SK-N-SH treated with all-trans-retinoic acid at 6 μM for 48 hours (cell line): ENCODE measurements at regions not wholly inside any gene's neighbourhood (a gene's known extent, or its start where the extent isn't known, plus 50 kb on each side); places are given as distances from the start of the nearest gene placed in this dataset.

ENCODE experiments used
- ATAC-seq: fragments of 200-7000 bp; cut with Tn5 transposase; 3 replicates; pipeline ENCODE4 v1.9.1; 2020; ENCODE audit warnings: mild to moderate bottlenecking, moderate library complexity
- ARNTL ChIP-seq: fragments of 450-650 bp; formaldehyde crosslinking; IDR thresholded peaks from 2 replicates; pipeline ENCODE4 v1.5.0; 2020; ENCODE audit warnings: low read depth, mild to moderate bottlenecking, moderate library complexity, borderline replicate concordance
- BACH2 ChIP-seq: fragments of 250-450 bp; sonication (Bioruptor Pico); IDR thresholded peaks from 2 replicates; pipeline ENCODE4 v1.9.0; 2021; ENCODE audit warnings: mild to moderate bottlenecking, borderline replicate concordance
- CREB5 ChIP-seq: fragments of 250-450 bp; sonication (Bioruptor Pico); IDR thresholded peaks from 2 replicates; pipeline ENCODE4 v1.5.1; 2020; ENCODE audit warnings: low read depth, mild to moderate bottlenecking, moderate library complexity
- CSDC2 ChIP-seq: fragments of 250-450 bp; sonication (Bioruptor Pico); IDR thresholded peaks from 2 replicates; pipeline ENCODE4 v1.5.0; 2020; ENCODE audit warnings: mild to moderate bottlenecking, moderate library complexity
- CSRNP3 ChIP-seq: fragments of 250-450 bp; sonication (Bioruptor Pico); IDR thresholded peaks from 2 replicates; pipeline ENCODE4 v1.5.1; 2021; ENCODE audit warnings: mild to moderate bottlenecking, moderate library complexity
- ESRRG ChIP-seq: fragments of 250-450 bp; sonication (Bioruptor Pico); IDR thresholded peaks from 2 replicates; pipeline ENCODE4 v1.6.1; 2021; ENCODE audit warnings: mild to moderate bottlenecking
- GLIS3 ChIP-seq: fragments of 250-450 bp; sonication (Bioruptor Pico); IDR thresholded peaks from 2 replicates; pipeline ENCODE4 v1.5.0; 2020; ENCODE audit warnings: mild to moderate bottlenecking, moderate library complexity
- ISL1 ChIP-seq: fragments of 250-450 bp; sonication (Bioruptor Pico); IDR thresholded peaks from 2 replicates; pipeline ENCODE4 v2.1.2; 2022; ENCODE audit warnings: mild to moderate bottlenecking, moderate library complexity
- OSR1 ChIP-seq: fragments of 250-450 bp; sonication (Bioruptor Pico); IDR thresholded peaks from 2 replicates; pipeline ENCODE4 v1.8.0; 2022; ENCODE audit warnings: moderate library complexity, mild to moderate bottlenecking, inconsistent platforms
- POU6F1 ChIP-seq: fragments of 250-450 bp; sonication (Bioruptor Pico); IDR thresholded peaks from 2 replicates; pipeline ENCODE4 v1.8.0; 2021; ENCODE audit warnings: low read depth, mild to moderate bottlenecking, moderate library complexity, borderline replicate concordance
- PPARA ChIP-seq: fragments of 250-450 bp; sonication (Bioruptor Pico); IDR thresholded peaks from 2 replicates; pipeline ENCODE4 v1.5.0; 2020; ENCODE audit warnings: mild to moderate bottlenecking, borderline replicate concordance
- RARB ChIP-seq: fragments of 250-450 bp; sonication (Bioruptor Pico); IDR thresholded peaks from 2 replicates; pipeline ENCODE4 v1.8.0; 2021; ENCODE audit warnings: mild to moderate bottlenecking, moderate library complexity
- SNAI2 ChIP-seq: fragments of 250-450 bp; sonication (Bioruptor Pico); IDR thresholded peaks from 2 replicates; pipeline ENCODE4 v1.5.0; 2020; ENCODE audit warnings: mild to moderate bottlenecking, moderate library complexity
- TCF4 ChIP-seq: fragments of 250-450 bp; sonication (Bioruptor Pico); IDR thresholded peaks from 2 replicates; pipeline ENCODE4 v1.8.0; 2021; ENCODE audit warnings: mild to moderate bottlenecking, moderate library complexity, borderline replicate concordance
- TSHZ2 ChIP-seq: fragments of 250-450 bp; sonication (Bioruptor Pico); IDR thresholded peaks from 2 replicates; pipeline ENCODE4 v1.5.0; 2020; ENCODE audit warnings: mild to moderate bottlenecking, moderate library complexity
- ZC3H10 ChIP-seq: fragments of 250-450 bp; sonication (Bioruptor Pico); IDR thresholded peaks from 2 replicates; pipeline ENCODE4 v1.5.1; 2021; ENCODE audit warnings: mild to moderate bottlenecking, moderate library complexity
- ZFP3 ChIP-seq: fragments of 250-450 bp; sonication (Bioruptor Pico); IDR thresholded peaks from 2 replicates; pipeline ENCODE4 v1.5.0; 2020; ENCODE audit warnings: mild to moderate bottlenecking, moderate library complexity
- ZFP30 ChIP-seq: fragments of 450-650 bp; formaldehyde crosslinking; IDR thresholded peaks from 2 replicates; pipeline ENCODE4 v1.5.0; 2022; ENCODE audit warnings: mild to moderate bottlenecking, moderate library complexity
- ZNF565 ChIP-seq: fragments of 450-650 bp; formaldehyde crosslinking; conservative IDR thresholded peaks from 2 replicates; pipeline ENCODE4 v1.5.0; 2020; ENCODE audit warnings: low read depth, mild to moderate bottlenecking, moderate library complexity
- ZNF8 ChIP-seq: fragments of 450-650 bp; formaldehyde crosslinking; IDR thresholded peaks from 2 replicates; pipeline ENCODE4 v1.5.0; 2020; ENCODE audit warnings: mild to moderate bottlenecking, moderate library complexity
- TF ChIP-seq, protein P1 (sequence below): fragments of 250-450 bp; sonication (Bioruptor Pico); IDR thresholded peaks from 2 replicates; pipeline ENCODE4 v1.8.0; 2020; ENCODE audit warnings: mild to moderate bottlenecking, moderate library complexity, borderline replicate concordance

GRCh38 chr13:111850458-111850857 lies 216.5 kb upstream of the SOX1 start:
- TF ChIP-seq ESRRG (CRISPR knock-in tag) (no peak), OSR1 (CRISPR knock-in tag) (no peak), ZC3H10 (CRISPR knock-in tag) (no peak), ZFP30 (no peak), ISL1 (CRISPR knock-in tag) (no peak), ZNF565 (CRISPR knock-in tag) (no peak), SNAI2 (CRISPR knock-in tag) (no peak), TCF4 (CRISPR knock-in tag) (no peak), ZFP3 (CRISPR knock-in tag) (no peak), POU6F1 (CRISPR knock-in tag) (no peak), BACH2 (CRISPR knock-in tag) (no peak), CSDC2 (CRISPR knock-in tag) (no peak)
- TF ChIP-seq, protein P1, sequence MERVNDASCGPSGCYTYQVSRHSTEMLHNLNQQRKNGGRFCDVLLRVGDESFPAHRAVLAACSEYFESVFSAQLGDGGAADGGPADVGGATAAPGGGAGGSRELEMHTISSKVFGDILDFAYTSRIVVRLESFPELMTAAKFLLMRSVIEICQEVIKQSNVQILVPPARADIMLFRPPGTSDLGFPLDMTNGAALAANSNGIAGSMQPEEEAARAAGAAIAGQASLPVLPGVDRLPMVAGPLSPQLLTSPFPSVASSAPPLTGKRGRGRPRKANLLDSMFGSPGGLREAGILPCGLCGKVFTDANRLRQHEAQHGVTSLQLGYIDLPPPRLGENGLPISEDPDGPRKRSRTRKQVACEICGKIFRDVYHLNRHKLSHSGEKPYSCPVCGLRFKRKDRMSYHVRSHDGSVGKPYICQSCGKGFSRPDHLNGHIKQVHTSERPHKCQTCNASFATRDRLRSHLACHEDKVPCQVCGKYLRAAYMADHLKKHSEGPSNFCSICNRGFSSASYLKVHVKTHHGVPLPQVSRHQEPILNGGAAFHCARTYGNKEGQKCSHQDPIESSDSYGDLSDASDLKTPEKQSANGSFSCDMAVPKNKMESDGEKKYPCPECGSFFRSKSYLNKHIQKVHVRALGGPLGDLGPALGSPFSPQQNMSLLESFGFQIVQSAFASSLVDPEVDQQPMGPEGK (CRISPR knock-in tag), result no peak
- no peak for ATAC-seq

GRCh38 chr13:111850976-111851375 lies 216.0 kb upstream of the SOX1 start:
- TF ChIP-seq TSHZ2 (CRISPR knock-in tag) (no peak), CSRNP3 (CRISPR knock-in tag) (no peak), CSDC2 (CRISPR knock-in tag) (no peak), PPARA (CRISPR knock-in tag) (no peak), ZFP3 (CRISPR knock-in tag) (no peak), ZNF8 (CRISPR knock-in tag) (no peak), OSR1 (CRISPR knock-in tag) (no peak), ARNTL (CRISPR knock-in tag) (no peak), RARB (no peak), ISL1 (CRISPR knock-in tag) (no peak), CREB5 (CRISPR knock-in tag) (no peak), ZC3H10 (CRISPR knock-in tag) (no peak), GLIS3 (CRISPR knock-in tag) (no peak), POU6F1 (CRISPR knock-in tag) (no peak)
- TF ChIP-seq, protein P1 (CRISPR knock-in tag), result no peak

More at GRCh38 chr13:111850976-111851375, 216.0 kb upstream of the SOX1 start:
- no peak for ATAC-seq
